HG03066 (cell line): ENCODE measurements at regions not wholly inside any gene's neighbourhood (a gene's known extent, or its start where the extent isn't known, plus 50 kb on each side); places are given as distances from the start of the nearest gene placed in this dataset.
"Not testable (repeated sequence)": the region's sequence is repeated elsewhere in the genome, so short reads cannot be mapped to it uniquely, and the experiment has no call there.

Experiments
- ATAC-seq: cut with Tn5 transposase; IDR thresholded peaks from one replicate; pipeline ENCODE4 v1.9.1; 2021; ENCODE audit warnings: low read depth; ENCODE audit not compliant: unreplicated experiment

DNA sequence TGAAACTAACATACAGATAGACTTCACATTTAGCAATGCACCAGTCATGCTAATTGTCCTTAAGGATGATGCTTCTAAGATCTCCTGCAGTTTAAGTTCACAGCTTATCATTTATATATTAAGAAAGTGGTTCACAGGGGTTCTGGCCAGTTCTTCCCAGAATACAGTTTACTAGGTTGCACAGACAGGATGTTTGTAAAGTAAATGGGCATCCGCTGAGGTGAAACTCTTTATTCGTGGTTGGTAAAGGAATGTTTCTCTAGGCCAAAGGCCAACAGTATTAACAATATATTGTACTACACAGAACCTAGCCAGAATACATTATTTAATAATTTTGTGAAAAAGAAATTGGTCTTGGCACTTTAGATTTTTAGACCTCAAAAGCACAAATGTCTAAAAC, 1427.3 kb downstream of the CDH8 start:
- ATAC-seq: no peak

GRCh38 chr16:60605652-60606051, 1430.6 kb downstream of the CDH8 start:
- ATAC-seq: not testable (repeated sequence)

- ATAC-seq: no peak
Observed at GRCh38 chr16:60605176-60605575, 1431.1 kb downstream of the CDH8 start.

DNA sequence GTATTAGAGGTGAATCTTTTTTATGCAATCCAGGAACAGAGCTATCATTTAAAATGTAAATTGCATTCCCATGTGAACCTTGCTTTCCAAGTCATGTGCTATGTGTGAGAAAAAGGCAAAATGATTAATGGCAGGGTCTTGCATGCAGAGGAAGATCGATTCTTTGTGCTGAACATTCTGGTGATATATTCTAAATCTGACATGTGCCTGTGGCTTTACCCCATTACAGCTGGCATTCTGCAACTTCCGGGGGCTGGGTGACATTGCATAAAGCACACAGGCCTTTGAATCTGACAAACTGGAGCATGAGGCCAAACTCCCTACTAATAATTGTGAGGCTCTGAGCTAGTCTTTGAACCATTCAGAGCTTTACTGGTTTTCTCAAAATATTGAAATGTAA, 1449.7 kb downstream of the CDH8 start:
- ATAC-seq: no peak

DNA sequence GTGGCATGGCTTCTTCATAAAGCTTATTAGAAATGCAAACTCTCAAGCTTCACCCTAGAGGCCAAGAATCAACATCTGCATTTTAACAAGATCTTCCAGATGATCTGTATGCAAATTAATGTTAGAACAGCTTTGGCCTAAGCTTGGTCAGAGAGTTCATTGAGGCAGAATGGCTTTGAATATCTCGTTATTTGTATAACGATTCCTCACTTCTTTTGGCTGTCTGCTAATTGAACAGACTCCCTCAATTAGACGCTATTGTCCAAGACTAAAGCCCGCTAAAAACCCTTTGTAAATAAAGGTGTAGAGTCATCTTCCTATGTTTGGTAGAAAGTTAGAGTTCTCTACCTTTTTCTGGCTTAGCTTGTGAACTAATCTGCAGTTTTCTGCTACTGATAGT, 1453.7 kb downstream of the CDH8 start:
- ATAC-seq: no peak

- no peak for ATAC-seq
Observed at GRCh38 chr16:60566901-60567300, 1469.3 kb downstream of the CDH8 start.

DNA sequence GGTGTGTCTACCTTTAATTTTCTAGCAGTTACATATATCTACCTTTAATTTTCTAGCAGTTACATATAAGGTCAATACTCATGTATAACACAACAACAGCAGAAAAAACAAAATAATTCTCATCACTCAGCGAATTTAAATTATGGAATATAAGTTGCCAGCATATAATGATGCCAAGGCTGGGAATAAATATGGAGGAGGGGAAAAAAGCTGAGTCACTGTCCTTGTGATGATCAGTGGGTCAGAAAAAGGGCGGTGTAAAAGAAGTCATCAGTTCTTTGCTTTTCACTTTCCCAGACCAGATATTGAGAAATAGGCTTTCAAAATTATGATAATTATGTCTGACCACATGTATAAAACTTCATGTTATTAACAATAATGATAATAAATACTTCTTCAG, 1471.7 kb downstream of the CDH8 start:
- ATAC-seq: no peak

- ATAC-seq: no peak
Observed at GRCh38 chr16:60563166-60563565, 1473.1 kb downstream of the CDH8 start.

DNA sequence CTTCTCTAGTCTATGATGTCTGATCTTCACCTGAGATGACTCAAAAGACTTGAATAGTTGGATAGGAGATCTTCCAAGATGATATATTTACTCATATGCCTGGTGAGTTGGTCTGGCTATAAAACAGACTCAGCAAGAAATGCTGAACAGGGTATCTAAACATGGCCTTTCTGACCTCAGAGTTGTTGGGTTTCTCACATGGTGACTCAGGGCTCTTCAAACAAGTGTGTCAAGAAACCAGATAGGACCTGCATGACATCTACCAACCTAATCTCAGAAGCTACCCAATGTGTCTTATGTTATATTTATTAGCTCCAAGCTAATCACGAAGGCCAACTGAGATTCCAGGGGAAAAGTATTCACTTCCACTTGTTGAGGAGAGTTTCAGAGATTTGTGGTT, 1477.3 kb downstream of the CDH8 start:
- no peak for ATAC-seq

- ATAC-seq: no peak
Observed at GRCh38 chr16:60553090-60553757, 1483.0 kb downstream of the CDH8 start.

DNA sequence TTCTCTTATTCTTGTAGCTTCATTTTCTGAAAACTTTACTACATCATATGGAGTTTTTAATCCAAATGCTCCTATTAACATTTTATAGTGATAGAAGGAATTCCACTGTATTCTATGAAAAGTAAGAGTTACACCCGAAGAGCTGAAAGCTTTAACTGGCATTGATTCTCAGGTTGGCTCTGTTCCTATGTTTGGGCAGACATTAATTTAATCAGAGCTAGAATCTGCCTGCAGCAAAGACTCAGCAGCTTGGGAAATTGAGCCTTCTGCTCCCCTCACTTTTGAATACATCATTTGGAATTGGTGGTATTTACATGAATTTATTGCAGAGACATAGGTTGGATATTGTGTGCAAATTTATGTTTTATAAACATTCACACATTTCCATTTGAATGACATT, 1494.7 kb downstream of the CDH8 start:
- ATAC-seq: no peak

DNA sequence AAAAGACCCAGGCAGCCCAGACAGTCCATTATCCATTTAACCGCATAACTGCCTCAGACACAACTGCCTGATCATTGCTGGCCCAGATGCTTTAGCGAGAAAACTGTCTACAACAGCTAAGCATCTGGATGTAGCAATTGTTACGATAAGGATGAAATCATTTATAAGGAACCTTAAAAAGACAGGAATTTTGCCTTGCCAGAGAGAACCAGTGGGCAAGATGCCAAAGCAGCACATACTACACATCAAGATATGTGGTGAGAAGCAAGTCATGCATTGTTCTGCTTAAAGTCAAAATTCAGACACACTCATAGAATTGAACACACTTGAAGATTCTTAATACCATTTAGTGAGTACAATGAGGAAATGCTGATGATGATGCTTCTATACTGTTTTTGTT, 1525.3 kb downstream of the CDH8 start:
- no peak for ATAC-seq

DNA sequence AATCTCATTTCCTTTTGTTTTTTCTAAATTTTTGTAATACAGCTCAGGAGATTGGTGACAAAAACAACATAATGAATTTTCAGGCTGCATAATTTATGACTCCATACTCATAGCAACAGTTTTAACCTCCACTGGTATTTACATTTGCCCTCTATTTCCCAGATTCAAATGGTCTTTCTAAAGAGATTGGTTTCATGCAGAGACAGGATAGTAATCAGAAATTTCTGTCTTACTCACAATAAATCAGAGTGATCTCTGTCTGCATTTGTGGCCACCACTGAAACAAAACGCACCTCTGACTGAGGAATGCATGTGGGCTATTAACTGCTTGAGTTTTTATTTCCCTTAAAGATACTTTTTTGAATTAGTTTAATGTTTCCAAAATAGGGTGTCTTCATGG, 1526.0 kb downstream of the CDH8 start:
- no peak for ATAC-seq

DNA sequence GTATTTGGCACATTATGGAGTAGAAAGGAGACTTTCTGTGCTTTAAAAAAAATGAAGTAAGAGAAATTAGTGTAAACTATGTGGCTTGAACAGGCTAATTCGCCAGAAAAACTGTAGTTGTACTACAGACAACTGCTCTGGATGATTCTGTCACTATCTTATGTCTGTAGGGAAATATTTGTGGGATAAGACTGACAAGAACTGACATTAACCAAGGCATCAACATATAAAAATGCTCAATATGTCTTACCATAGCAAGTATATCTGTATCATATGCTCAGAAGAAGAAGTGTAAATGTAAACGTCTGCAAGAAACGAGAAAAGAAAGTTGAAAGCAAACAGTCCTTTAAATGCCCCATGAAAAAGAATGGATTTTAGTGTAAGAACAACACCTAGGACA, 1545.0 kb downstream of the CDH8 start:
- ATAC-seq: no peak

- no peak for ATAC-seq
Observed at GRCh38 chr16:60485872-60486489, 1550.3 kb downstream of the CDH8 start.

GRCh38 chr16:60484901-60485300, 1551.3 kb downstream of the CDH8 start:
- ATAC-seq: no peak

DNA sequence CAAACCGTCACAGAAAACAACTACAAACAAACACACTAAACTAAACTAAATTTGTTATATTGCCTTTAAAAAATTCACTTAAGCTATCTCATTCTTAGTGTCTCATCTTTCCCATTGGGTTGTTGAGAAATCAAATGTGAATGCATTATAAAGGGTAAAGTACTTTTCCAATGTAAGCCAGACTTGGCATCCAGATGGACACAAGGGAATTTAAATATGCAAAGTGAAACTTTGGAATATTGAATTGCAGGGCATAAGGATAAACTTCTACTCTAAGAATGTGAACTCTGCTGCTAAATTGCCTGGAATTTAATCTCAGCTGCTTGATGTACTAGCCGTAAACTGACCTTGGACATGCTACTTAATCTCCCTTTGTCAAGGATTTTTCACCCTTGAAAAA, 1554.6 kb downstream of the CDH8 start:
- no peak for ATAC-seq

GRCh38 chr16:60478810-60479209, 1557.4 kb downstream of the CDH8 start:
- no peak for ATAC-seq

- no peak for ATAC-seq
Observed at GRCh38 chr16:60463986-60464385, 1572.3 kb downstream of the CDH8 start.

DNA sequence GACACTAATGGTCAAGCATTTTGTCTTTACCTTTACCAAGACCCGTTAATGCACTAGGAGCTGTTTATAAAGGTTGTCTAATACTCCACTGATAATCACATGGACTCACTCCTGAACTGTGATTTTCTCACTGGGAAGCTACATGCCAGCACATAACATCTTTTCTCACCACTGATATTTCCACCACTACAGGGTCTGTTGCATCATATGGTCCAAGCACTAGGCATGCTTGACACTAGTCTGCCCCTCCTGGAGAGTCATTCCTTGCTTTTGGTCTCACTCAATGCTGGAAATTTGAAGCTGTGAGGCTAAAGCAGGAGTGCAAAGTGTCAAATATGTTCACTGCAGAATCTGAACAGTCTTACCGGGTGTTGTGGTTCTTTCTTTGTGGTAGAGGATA, 1576.8 kb downstream of the CDH8 start:
- no peak for ATAC-seq

GRCh38 chr16:60458255-60458654, 1578.0 kb downstream of the CDH8 start:
- no peak for ATAC-seq

DNA sequence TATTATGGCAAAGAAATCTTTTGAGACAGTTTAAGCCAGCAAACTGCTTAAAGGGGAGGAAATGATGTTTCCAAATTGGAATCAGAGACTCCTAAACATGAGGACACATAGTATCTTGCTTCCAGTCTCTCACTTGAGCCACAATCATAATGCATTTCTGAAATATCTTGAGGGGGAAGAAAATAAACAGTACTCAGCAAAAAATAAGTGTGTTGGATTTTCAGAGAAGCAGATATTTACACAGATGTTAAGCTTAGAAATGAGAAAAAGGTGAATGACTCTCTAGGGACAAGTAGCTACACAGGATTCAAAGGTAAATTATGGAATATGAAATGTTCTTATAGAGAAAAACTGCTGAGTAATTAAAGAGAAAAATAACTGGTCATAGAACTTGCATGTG, 1583.6 kb downstream of the CDH8 start:
- ATAC-seq: no peak

GRCh38 chr16:60438894-60439293, 1597.3 kb downstream of the CDH8 start:
- no peak for ATAC-seq
